Psoas muscle (tissue), 7 donors: ENCODE measurements at regions not wholly inside any gene's neighbourhood (a gene's known extent, or its start where the extent isn't known, plus 50 kb on each side); places are given as distances from the start of the nearest gene placed in this dataset.

ENCODE experiments used
- ATAC-seq, 4 donors: fragments of 200-7000 bp; cut with Tn5 transposase; one replicate each; pipeline ENCODE4 v1.9.1; 2020; ENCODE audit warnings: moderate library complexity in 3 of 4, mild to moderate bottlenecking in 2 of 4
- DNase-seq, 2 donors: peaks; one replicate each; pipeline ENCODE4 v3.0.0-alpha.2; 2020
- H3K27ac ChIP-seq: fragments of 200-600 bp; one replicate; pipeline ENCODE4 v1.8.0; 2022
- H3K27me3 ChIP-seq, 3 donors: fragments of 200-600 bp in 1 of 3; one replicate each; pipeline versions ENCODE4 v1.6.1 to v1.8.0; 2013 to 2022; ENCODE audit warnings: low read length in 2 of 3, mild to moderate bottlenecking in 2 of 3, moderate library complexity in 1 of 3; ENCODE audit not compliant: insufficient read depth in 3 of 3
- H3K36me3 ChIP-seq, 2 donors: fragments of 200-600 bp in 1 of 2; one replicate each; pipeline versions ENCODE4 v1.6.1 to v1.8.0; 2013 to 2022; ENCODE audit warnings: low read depth in 1 of 2, mild to moderate bottlenecking in 1 of 2, moderate library complexity in 1 of 2; ENCODE audit not compliant: insufficient read depth in 1 of 2
- H3K4me1 ChIP-seq: fragments of 200-600 bp; one replicate; pipeline ENCODE4 v1.8.0; 2022
- H3K4me3 ChIP-seq: fragments of 200-600 bp; one replicate; pipeline ENCODE4 v1.8.0; 2022; ENCODE audit warnings: mild to moderate bottlenecking
- H3K9me3 ChIP-seq: fragments of 200-600 bp; one replicate; pipeline ENCODE4 v1.8.0; 2022
- WGBS, 3 donors: extraction: QIAGEN DNeasy Blood & Tissue Kit; methylation state at CpG; one replicate each; pipeline versions ENCODE4 v1.1.6 to v1.1.7; 2013; 5-methylcytosine and 5-hydroxymethylcytosine counted together
- intact Hi-C, 2 donors: fragments of 100-400 bp; cut with DNase I; formaldehyde crosslinking; loops; one replicate each; pipeline versions ENCODE4 v1.11.0 to v1.14.2; 2022
- TF ChIP-seq, protein P1 (sequence below): fragments of 200-600 bp; IDR thresholded peaks from one replicate; pipeline ENCODE4 v1.8.0; 2022; ENCODE audit warnings: antibody characterized with exemption
- donor health status: healthy with polysubstance abuse.
- donor health status: DM: no; HTN: no; CAD: no; lungs with moderate emphysema.
- donor health status: Bipolar disorder and iron deficiency.
- donor health status: healthy.
- donor health status: DM: yes; HTN: yes; CAD: no.
- donor health status: DM: no; HTN: no; CAD: no.
- donor health status: DM: yes; HTN: yes; CAD: no.

DNA sequence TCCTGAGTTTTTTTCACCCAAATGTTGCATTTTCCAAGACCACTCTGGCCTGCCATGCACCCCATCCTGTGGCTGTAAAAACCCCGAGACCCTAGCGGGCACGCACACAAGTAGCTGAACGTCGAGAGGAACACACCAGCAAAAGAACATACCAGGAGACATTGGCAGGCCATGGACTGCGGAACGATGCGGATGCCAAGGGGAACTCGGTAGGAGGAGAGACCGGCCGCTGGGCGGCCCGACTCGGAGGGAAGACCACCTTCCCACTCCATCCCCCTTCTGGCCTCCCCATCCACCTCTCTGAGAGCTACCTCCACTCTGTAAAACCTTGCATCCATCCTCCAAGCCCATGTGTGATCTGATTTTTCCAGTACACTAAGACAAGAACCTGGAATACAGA, 105.5 kb upstream of the CELF4 start:
- intact Hi-C loops, result no loop called here
- 92 to 97% (median 96%) methylated on average over 9 to 14 of the region's 14 CpGs for WGBS, 3 donors

DNA sequence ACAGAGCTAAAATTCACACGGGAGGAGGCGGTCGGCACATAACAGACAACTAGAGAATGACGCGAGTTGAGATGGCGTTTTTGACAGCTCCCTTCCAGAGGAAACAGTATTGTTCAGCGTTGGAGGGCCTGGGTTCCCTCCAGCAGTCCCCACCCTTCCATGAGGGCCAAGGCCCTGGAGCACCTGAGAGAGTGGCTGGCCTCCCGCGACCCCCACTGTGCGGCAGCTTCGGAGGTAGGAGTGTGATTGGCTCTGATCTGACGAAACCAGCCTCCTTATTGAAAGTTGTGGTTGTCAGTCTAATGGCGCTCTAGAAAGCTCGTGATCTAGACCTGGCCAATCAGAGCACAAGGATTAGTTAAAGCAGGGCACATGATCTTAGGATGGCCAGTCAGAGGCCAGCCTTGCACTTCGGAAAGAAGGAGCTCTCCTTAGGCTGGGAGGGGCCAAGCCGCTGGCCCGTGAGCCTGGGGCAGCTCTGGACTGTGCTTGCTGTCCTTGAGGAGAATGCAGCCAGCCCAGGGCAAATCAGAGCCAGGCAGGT, 104.5 kb upstream of the CELF4 start:
- Histone ChIP-seq H3K27me3 (no peaks in the 10 kb centered on the region), H3K4me3 (no peak overlapping the region), H3K27ac (no peak overlapping the region), H3K9me3 (no peaks in the 10 kb centered on the region), H3K4me1 (no peaks in the 10 kb centered on the region), H3K36me3 (no peaks in the 10 kb centered on the region)
- no peak for DNase-seq
- TF ChIP-seq, protein P1, sequence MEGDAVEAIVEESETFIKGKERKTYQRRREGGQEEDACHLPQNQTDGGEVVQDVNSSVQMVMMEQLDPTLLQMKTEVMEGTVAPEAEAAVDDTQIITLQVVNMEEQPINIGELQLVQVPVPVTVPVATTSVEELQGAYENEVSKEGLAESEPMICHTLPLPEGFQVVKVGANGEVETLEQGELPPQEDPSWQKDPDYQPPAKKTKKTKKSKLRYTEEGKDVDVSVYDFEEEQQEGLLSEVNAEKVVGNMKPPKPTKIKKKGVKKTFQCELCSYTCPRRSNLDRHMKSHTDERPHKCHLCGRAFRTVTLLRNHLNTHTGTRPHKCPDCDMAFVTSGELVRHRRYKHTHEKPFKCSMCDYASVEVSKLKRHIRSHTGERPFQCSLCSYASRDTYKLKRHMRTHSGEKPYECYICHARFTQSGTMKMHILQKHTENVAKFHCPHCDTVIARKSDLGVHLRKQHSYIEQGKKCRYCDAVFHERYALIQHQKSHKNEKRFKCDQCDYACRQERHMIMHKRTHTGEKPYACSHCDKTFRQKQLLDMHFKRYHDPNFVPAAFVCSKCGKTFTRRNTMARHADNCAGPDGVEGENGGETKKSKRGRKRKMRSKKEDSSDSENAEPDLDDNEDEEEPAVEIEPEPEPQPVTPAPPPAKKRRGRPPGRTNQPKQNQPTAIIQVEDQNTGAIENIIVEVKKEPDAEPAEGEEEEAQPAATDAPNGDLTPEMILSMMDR, result no peak
- ATAC-seq, result no peak
- WGBS, 3 donors, result 91 to 94% (median 93%) methylated on average over 17 of the region's 17 CpGs
- intact Hi-C loops, result no loop called here

More for the DNA sequence above, 105.5 kb upstream of the CELF4 start:
- H3K4me1 ChIP-seq, result no peaks in the 10 kb centered on the region
- H3K27me3 ChIP-seq, result no peaks in the 10 kb centered on the region
- no peak overlapping the region for H3K27ac ChIP-seq
- ATAC-seq (no peak), DNase-seq (no peak)
- no peaks in the 10 kb centered on the region for H3K9me3 ChIP-seq
- no peaks in the 10 kb centered on the region for H3K36me3 ChIP-seq
- H3K4me3 ChIP-seq, result no peak overlapping the region
- TF ChIP-seq, protein P1, result no peak

DNA sequence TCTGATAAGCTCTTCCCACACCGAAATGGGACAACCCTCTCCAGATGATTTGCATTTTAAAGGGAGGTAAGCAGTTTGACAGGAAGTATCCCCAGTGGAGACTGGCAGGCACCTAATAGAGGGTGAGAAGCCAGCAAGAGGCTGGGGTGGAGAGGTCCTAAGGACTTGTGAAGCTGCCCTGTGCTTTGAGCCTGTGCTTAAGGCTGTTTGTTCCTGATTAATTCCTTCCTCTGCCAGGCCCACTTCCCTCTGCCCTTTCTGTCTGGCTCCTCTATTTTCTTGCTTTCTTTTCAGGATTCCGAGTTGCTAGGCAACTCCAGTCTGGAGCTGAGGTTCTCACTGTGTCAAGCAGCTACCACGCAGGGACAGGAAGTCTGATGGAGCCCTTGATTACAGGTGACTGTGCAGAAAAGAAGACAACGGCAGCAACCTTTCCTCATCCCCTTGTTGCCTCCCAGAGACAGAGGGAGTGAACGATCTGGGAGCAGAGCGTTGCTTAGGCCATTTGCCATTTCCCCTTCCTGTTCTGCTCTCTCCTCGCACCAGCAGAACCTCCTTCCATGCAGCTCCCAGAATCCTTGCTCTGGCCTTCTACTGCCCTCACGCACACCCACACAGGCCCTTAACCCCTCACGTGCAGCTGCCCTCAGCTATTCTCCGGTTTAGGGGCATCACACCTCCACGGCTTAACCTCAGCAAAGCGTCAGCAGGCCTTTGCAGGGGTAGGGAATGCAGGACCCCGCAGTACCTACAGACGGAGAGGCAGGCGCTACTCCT, 103.6 kb upstream of the CELF4 start:
- intact Hi-C loops, result no loop called here
- Histone ChIP-seq H3K27ac (no peak overlapping the region), H3K4me1 (no peaks in the 10 kb centered on the region), H3K36me3 (no peaks in the 10 kb centered on the region), H3K9me3 (no peaks in the 10 kb centered on the region), H3K27me3 (no peaks in the 10 kb centered on the region), H3K4me3 (no peak overlapping the region)
- TF ChIP-seq, protein P1, result no peak
- DNase-seq (no peak), ATAC-seq (no peak)
- 57 to 60% (median 57%) methylated on average over 15 of the region's 15 CpGs for WGBS, 3 donors

DNA sequence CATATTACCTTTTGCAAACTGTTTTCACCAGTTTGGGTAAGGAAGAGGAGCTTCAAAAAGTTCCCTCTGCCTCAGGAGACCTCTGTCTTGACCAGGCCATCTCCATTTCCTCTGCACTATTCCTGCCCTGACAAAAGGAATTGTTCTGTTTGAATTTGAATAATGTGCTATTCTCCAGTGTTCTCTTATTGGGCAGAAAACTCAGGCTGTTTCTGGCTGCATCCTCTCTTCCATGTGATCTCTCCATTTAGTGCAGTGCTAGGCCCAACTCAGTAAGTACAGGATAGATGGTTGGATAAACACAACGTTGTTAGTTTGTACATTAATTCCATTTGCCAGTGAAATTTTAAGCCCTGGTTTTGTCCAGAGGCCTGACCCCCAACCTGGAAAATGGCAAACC, 102.2 kb upstream of the CELF4 start:
- DNase-seq, result no peak
- no peaks in the 10 kb centered on the region for H3K36me3 ChIP-seq
- H3K27me3 ChIP-seq, result no peaks in the 10 kb centered on the region
- WGBS, 3 donors, result 58 to 77% (median 71%) methylated on average over 1 of the region's 1 CpG
- H3K4me1 ChIP-seq, result no peaks in the 10 kb centered on the region
- no peak for ATAC-seq
- H3K27ac ChIP-seq, result no peak overlapping the region
- no peaks in the 10 kb centered on the region for H3K9me3 ChIP-seq
- intact Hi-C loops, result no loop called here
- H3K4me3 ChIP-seq, result no peak overlapping the region
- TF ChIP-seq, protein P1, result no peak
